Keratinocyte (primary cell): ENCODE measurements at regions not wholly inside any gene's neighbourhood (a gene's known extent, or its start where the extent isn't known, plus 50 kb on each side); places are given as distances from the start of the nearest gene placed in this dataset.

Experiments
- DNase-seq: peaks from one replicate; pipeline ENCODE4 v3.0.0-alpha.2; 2011; ENCODE audit warnings: low read depth, missing footprints, low spot score
- FAIRE-seq: peaks from 2 replicates; lab custom pipeline; 2011; peaks lifted over from hg19 to GRCh38; lab: Jason Lieb, UNC
- H2AFZ ChIP-seq: 2 replicates; pipeline ENCODE4 v1.6.0; 2012; ENCODE audit warnings: low read length, control low read depth, inconsistent platforms; ENCODE audit not compliant: control insufficient read depth
- H3K27ac ChIP-seq: 2 replicates; pipeline ENCODE4 v1.5.1; 2011; ENCODE audit warnings: low read length; ENCODE audit not compliant: control insufficient read depth, insufficient read depth
- H3K27me3 ChIP-seq: 3 replicates; pipeline ENCODE4 v1.6.0; 2011; ENCODE audit warnings: low read length; ENCODE audit not compliant: control insufficient read depth, insufficient read depth; ENCODE audit errors: extremely low read depth
- H3K36me3 ChIP-seq, 2 experiments: 2 replicates in 1 of 2; 3 replicates in 1 of 2; pipeline ENCODE4 v1.5.1; 2011; ENCODE audit warnings: low read length in 2 of 2, mild to moderate bottlenecking in 1 of 2; ENCODE audit not compliant: control insufficient read depth in 2 of 2, insufficient read depth in 2 of 2; ENCODE audit errors: extremely low read depth in 1 of 2
- H3K4me1 ChIP-seq: 3 replicates; pipeline ENCODE4 v1.5.1; 2011; ENCODE audit warnings: low read length; ENCODE audit not compliant: control insufficient read depth, insufficient read depth; ENCODE audit errors: extremely low read depth
- H3K4me2 ChIP-seq: 3 replicates; pipeline ENCODE4 v1.6.0; 2011; ENCODE audit warnings: low read depth, low read length; ENCODE audit not compliant: control insufficient read depth, insufficient read depth; ENCODE audit errors: extremely low read depth
- H3K4me3 ChIP-seq, 3 experiments: fragments of 200-600 bp in 1 of 3; sonication (generic) in 1 of 3; 2 replicates in 2 of 3; 3 replicates in 1 of 3; pipeline ENCODE4 v1.5.1; 2011 to 2016; ENCODE audit warnings: low read length in 3 of 3, mild to moderate bottlenecking in 3 of 3, control low read depth in 2 of 3, inconsistent platforms in 1 of 3, low read depth in 1 of 3, mixed read lengths in 1 of 3, mixed run types in 1 of 3, moderate library complexity in 1 of 3; ENCODE audit not compliant: control insufficient read depth in 2 of 3, insufficient read depth in 2 of 3; ENCODE audit errors: extremely low read depth in 1 of 3
- H3K79me2 ChIP-seq: 2 replicates; pipeline ENCODE4 v1.6.0; 2012; ENCODE audit warnings: low read length; ENCODE audit not compliant: control insufficient read depth, insufficient read depth
- H3K9ac ChIP-seq: 3 replicates; pipeline ENCODE4 v1.6.0; 2011; ENCODE audit warnings: low read length; ENCODE audit not compliant: control insufficient read depth, insufficient read depth; ENCODE audit errors: extremely low read depth
- H3K9me1 ChIP-seq: 3 replicates; pipeline ENCODE4 v1.6.0; 2011; ENCODE audit warnings: low read length; ENCODE audit not compliant: control insufficient read depth, insufficient read depth; ENCODE audit errors: extremely low read depth
- H3K9me3 ChIP-seq: 2 replicates; pipeline ENCODE4 v1.5.1; 2012; ENCODE audit warnings: low read depth, low read length; ENCODE audit not compliant: control insufficient read depth
- H4K20me1 ChIP-seq: 3 replicates; pipeline ENCODE4 v1.6.0; 2011; ENCODE audit warnings: low read length; ENCODE audit not compliant: control insufficient read depth, insufficient read depth; ENCODE audit errors: extremely low read depth
- EZH2 ChIP-seq: IDR thresholded peaks from one replicate; pipeline ENCODE4 v1.6.1; 2012; ENCODE audit warnings: inconsistent platforms, mild to moderate bottlenecking, low read length, moderate library complexity
- dilution Hi-C: fragments of 300-500 bp; cut with MboI; formaldehyde crosslinking; loops from one replicate; pipeline ENCODE4 v1.7.0; 2020; ENCODE audit warnings: low sequenced_read_pairs; ENCODE audit not compliant: extremely low pct_ligation_motif_present
- TF ChIP-seq, protein P1 (sequence below), 3 experiments: IDR thresholded peaks in 1 of 3; conservative IDR thresholded peaks in 1 of 3; optimal IDR thresholded peaks in 1 of 3; 2 replicates in 2 of 3; 3 replicates in 1 of 3; pipeline versions ENCODE3 to v1.5.1; 2011; ENCODE audit warnings: low read length in 3 of 3, mild to moderate bottlenecking in 3 of 3, moderate library complexity in 2 of 3, control low read depth in 1 of 3, inconsistent platforms in 1 of 3; ENCODE audit not compliant: insufficient read depth in 2 of 3; ENCODE audit errors: extremely low read depth in 1 of 3

DNA sequence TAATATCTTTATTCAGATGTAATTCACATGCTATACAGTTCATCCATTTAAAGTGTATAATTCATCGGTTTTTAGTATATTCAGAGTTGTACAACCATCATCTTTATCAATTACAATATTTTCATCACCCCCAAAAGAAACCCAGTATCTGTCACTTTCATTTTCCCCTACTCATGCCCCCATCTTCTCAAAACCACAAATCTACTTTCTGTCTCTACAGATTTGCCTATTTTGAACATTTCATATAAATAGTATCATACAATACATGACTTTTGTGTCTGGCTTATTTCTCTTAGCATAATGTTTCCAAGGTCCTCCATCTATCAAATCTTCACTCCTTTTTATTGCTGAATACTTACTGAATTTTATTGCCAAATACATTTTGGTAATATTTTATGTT lies 305.1 kb upstream of the SGCD start:
- H3K4me2 ChIP-seq: no peak overlapping the region
- FAIRE-seq (no peak), DNase-seq (no peak)
- no peaks in the 10 kb centered on the region for H3K79me2 ChIP-seq
- H3K36me3 ChIP-seq: no peaks in the 10 kb centered on the region
- no peak overlapping the region for H3K27ac ChIP-seq
- no peaks in the 10 kb centered on the region for H4K20me1 ChIP-seq
- H2AFZ ChIP-seq: no peak overlapping the region
- TF ChIP-seq, protein P1, sequence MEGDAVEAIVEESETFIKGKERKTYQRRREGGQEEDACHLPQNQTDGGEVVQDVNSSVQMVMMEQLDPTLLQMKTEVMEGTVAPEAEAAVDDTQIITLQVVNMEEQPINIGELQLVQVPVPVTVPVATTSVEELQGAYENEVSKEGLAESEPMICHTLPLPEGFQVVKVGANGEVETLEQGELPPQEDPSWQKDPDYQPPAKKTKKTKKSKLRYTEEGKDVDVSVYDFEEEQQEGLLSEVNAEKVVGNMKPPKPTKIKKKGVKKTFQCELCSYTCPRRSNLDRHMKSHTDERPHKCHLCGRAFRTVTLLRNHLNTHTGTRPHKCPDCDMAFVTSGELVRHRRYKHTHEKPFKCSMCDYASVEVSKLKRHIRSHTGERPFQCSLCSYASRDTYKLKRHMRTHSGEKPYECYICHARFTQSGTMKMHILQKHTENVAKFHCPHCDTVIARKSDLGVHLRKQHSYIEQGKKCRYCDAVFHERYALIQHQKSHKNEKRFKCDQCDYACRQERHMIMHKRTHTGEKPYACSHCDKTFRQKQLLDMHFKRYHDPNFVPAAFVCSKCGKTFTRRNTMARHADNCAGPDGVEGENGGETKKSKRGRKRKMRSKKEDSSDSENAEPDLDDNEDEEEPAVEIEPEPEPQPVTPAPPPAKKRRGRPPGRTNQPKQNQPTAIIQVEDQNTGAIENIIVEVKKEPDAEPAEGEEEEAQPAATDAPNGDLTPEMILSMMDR (optimal IDR thresholded peaks at IDR 0.05 in 1 of 3, IDR thresholded peaks at IDR 0.05 in 1 of 3, conservative IDR thresholded peaks at IDR 0.05 in 1 of 3; ENCODE audit: extremely low read depth in 1 of 3, insufficient read depth in 2 of 3, low read length in 3 of 3): no peak
- no peak for TF ChIP-seq EZH2
- H3K4me3 ChIP-seq: no peak overlapping the region
- H3K9me3 ChIP-seq: no peaks in the 10 kb centered on the region
- H3K4me1 ChIP-seq: no peaks in the 10 kb centered on the region
- H3K27me3 ChIP-seq: no peaks in the 10 kb centered on the region
- H3K9me1 ChIP-seq: no peaks in the 10 kb centered on the region
- no peak overlapping the region for H3K9ac ChIP-seq
- dilution Hi-C loops: no loop called here

DNA sequence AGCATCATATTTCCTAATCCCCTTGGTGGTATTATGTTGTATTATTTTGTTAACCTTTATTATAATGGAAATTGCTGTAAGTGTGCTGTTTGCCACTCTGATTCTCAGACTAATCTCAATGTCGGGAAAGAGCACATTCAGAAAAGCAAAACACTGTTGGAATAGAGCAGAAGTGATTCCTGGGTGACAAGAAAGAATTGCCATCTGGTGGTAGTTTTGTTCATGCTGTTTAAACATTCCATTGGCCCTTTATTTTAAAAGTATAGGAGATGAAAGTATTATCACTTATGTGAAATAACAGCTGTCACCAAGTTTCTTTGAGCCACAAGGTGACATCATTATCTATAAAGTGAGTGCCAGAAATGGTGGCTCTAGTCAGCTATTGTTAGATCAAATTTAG lies 301.3 kb upstream of the SGCD start:
- dilution Hi-C loops: no loop called here
- H2AFZ ChIP-seq: no peak overlapping the region
- TF ChIP-seq, protein P1 (optimal IDR thresholded peaks at IDR 0.05 in 1 of 3, IDR thresholded peaks at IDR 0.05 in 1 of 3, conservative IDR thresholded peaks at IDR 0.05 in 1 of 3; ENCODE audit: extremely low read depth in 1 of 3, insufficient read depth in 2 of 3, low read length in 3 of 3): no peak
- no peak for TF ChIP-seq EZH2
- DNase-seq: no peak
- H3K9me3 ChIP-seq: no peaks in the 10 kb centered on the region
- H3K4me2 ChIP-seq: no peak overlapping the region
- no peak overlapping the region for H3K9ac ChIP-seq
- H3K36me3 ChIP-seq: no peaks in the 10 kb centered on the region
- no peaks in the 10 kb centered on the region for H4K20me1 ChIP-seq
- no peaks in the 10 kb centered on the region for H3K27me3 ChIP-seq
- no peaks in the 10 kb centered on the region for H3K9me1 ChIP-seq
- H3K4me3 ChIP-seq: no peak overlapping the region
- H3K27ac ChIP-seq: no peak overlapping the region
- FAIRE-seq: no peak
- no peaks in the 10 kb centered on the region for H3K79me2 ChIP-seq
- no peaks in the 10 kb centered on the region for H3K4me1 ChIP-seq
